ENCODE measurements at regions not wholly inside any gene's neighbourhood (a gene's known extent, or its start where the extent isn't known, plus 50 kb on each side); places are given as distances from the start of the nearest gene placed in this dataset.

- H3K9me3 ChIP-seq = no peaks in the 10 kb centered on the region
- no peak overlapping the region for H3K27ac ChIP-seq
- no peak overlapping the region for H3K4me2 ChIP-seq
- no peaks in the 10 kb centered on the region for H3K4me1 ChIP-seq
- ChIA-PET POLR2A (no interaction called here), CTCF (interaction anchor here (0.6 to 9.2 kb wide), 3 partner anchors 8 to 701 kb away, joined by 3 to 81 read pairs (median 3); no protein-coding TSS in a partner anchor)
- ATAC-seq (no peak), FAIRE-seq (no peak), DNase-seq (ENCODE audit: low read depth in 1 of 2, low spot score in 1 of 2) (no peak)
- no peak overlapping the region for H3K4me3 ChIP-seq
- TF ChIP-seq NFE2L2 (conservative IDR thresholded peaks at IDR 0.05; ENCODE audit: low read length) = no peak
- no peak for TF ChIP-seq BCL3 (IDR thresholded peaks at IDR 0.05)
- TF ChIP-seq ZC3H11A (IDR thresholded peaks at IDR 0.05) = no peak
- no peak for TF ChIP-seq TP53 (CRISPR knock-in tag; IDR thresholded peaks at IDR 0.05)
- TF ChIP-seq PHF8 (IDR thresholded peaks at IDR 0.05; ENCODE audit: borderline replicate concordance, low read depth) = no peak
- no peak for TF ChIP-seq POLR2A (IDR thresholded peaks at IDR 0.05; ENCODE audit: low read length)
- TF ChIP-seq EHMT2 (IDR thresholded peaks at IDR 0.05; ENCODE audit: low read depth) = no peak
- 15% methylated on average over 4 of the region's 4 CpGs for WGBS (ENCODE audit: missing lambda C conversion rate)
Measured at GRCh38 chr11:30133281-30133680, 97.5 kb upstream of the FSHB start.

GRCh38 chr11:30143098-30143705 lies 87.6 kb upstream of the FSHB start:
- Histone ChIP-seq H3K4me2 (no peak overlapping the region), H3K9me3 (no peaks in the 10 kb centered on the region), H3K4me1 (no peaks in the 10 kb centered on the region), H3K27ac (no peak overlapping the region), H3K4me3 (no peak overlapping the region)
- ChIA-PET CTCF (interaction anchor here (0.6 to 5.9 kb wide), 23 partner anchors 9 to 738 kb away, joined by 3 to 81 read pairs (median 4); no protein-coding TSS in a partner anchor), POLR2A (no interaction called here)
- TF ChIP-seq FOSB (CRISPR knock-in tag; IDR thresholded peaks at IDR 0.05) = no peak
- TF ChIP-seq ZC3H11A (IDR thresholded peaks at IDR 0.05) = no peak
- peak; percentile 56 for TF ChIP-seq SMC3 (IDR thresholded peaks at IDR 0.05)
- peak; percentile 65 for TF ChIP-seq CTCF (IDR thresholded peaks at IDR 0.05)
- no peak for TF ChIP-seq KDM5A (IDR thresholded peaks at IDR 0.05)
- peak; percentile 38 to 44; a peak in 2 of 5 replicates for TF ChIP-seq RAD21 (conservative IDR thresholded peaks at IDR 0.05 in 1 of 2, IDR thresholded peaks at IDR 0.05 in 1 of 2)
- TF ChIP-seq MAFK (IDR thresholded peaks at IDR 0.05; ENCODE audit: partially characterized antibody) = peak; percentile 50
- TF ChIP-seq ESRRA (IDR thresholded peaks at IDR 0.05; ENCODE audit: borderline replicate concordance, low read length) = no peak
- no peak for TF ChIP-seq RARB (CRISPR knock-in tag; IDR thresholded peaks at IDR 0.05)
- 12% methylated on average over 3 of the region's 3 CpGs for WGBS (ENCODE audit: missing lambda C conversion rate)
- DNase-seq (ENCODE audit: low read depth in 1 of 2, low spot score in 1 of 2) (peak; percentile 4 to 37), ATAC-seq (peak; percentile 43 to 76; a peak in 3 of 6 replicates), FAIRE-seq (no peak)

- no peak for TF ChIP-seq HDAC2 (IDR thresholded peaks at IDR 0.05)
- TF ChIP-seq MAX (IDR thresholded peaks at IDR 0.05) = no peak
- TF ChIP-seq ATOH8 (CRISPR knock-in tag; IDR thresholded peaks at IDR 0.05; ENCODE audit: low read depth) = no peak
- no peak for TF ChIP-seq EP300 (IDR thresholded peaks at IDR 0.05)
- no peak for TF ChIP-seq CBX2 (IDR thresholded peaks at IDR 0.05; ENCODE audit: borderline replicate concordance, low read depth)
- no peak for TF ChIP-seq KDM5A (IDR thresholded peaks at IDR 0.05)
- TF ChIP-seq PBX3 (IDR thresholded peaks at IDR 0.05) = no peak
- WGBS (ENCODE audit: missing lambda C conversion rate) = 41% methylated on average over 5 of the region's 5 CpGs
- CTCF ChIA-PET = interaction anchor here (2.0 kb wide), 1 partner anchor 19 kb away, joined by 7 read pairs; no protein-coding TSS in a partner anchor
- POLR2A ChIA-PET = no interaction called here
- DNase-seq (ENCODE audit: low read depth in 1 of 2, low spot score in 1 of 2) (no peak), ATAC-seq (no peak), FAIRE-seq (no peak)
- no peaks in the 10 kb centered on the region for H3K4me1 ChIP-seq
- H3K4me3 ChIP-seq = no peak overlapping the region
- no peak overlapping the region for H3K4me2 ChIP-seq
- H3K27ac ChIP-seq = no peak overlapping the region
- no peaks in the 10 kb centered on the region for H3K9me3 ChIP-seq
Measured at GRCh38 chr11:30147293-30147692, 83.5 kb upstream of the FSHB start.

All from A549 (cell line).